ENCODE measurements at regions not wholly inside any gene's neighbourhood (a gene's known extent, or its start where the extent isn't known, plus 50 kb on each side); places are given as distances from the start of the nearest gene placed in this dataset.

DNA sequence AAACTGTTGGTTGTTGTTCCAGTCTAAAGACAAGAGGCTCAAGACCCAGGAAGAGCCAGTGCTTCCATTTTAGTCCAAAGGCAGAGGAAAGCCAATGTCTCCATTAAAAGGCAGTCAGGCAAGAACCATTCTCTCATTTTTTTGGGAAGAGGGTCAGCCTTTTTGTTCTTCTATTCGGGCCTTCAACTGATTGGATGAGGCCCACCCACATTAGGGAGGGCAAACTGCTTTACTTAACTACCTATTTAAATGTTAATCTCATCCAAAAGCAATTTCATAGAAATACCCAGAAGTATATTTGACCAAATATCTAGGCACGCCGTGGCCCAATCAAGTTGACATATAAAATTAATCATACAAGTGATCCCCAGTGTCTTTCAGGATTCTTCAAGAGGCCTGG lies 104.4 kb upstream of the SYT6 start:
- Histone ChIP-seq H3K27ac (no peak overlapping the region), H3K4me1 (replicated peaks in 1 of 2) (no peaks in the 10 kb centered on the region), H3K27me3 (peaks cover 8% of the 10 kb centered on the region), H3K9me3 (replicated peaks in 1 of 3) (no peaks in the 10 kb centered on the region), H3K36me3 (replicated peaks in 1 of 2) (no peaks in the 10 kb centered on the region), H3K4me3 (no peak overlapping the region)
- no peak for DNase-seq
- TF ChIP-seq, protein P1, sequence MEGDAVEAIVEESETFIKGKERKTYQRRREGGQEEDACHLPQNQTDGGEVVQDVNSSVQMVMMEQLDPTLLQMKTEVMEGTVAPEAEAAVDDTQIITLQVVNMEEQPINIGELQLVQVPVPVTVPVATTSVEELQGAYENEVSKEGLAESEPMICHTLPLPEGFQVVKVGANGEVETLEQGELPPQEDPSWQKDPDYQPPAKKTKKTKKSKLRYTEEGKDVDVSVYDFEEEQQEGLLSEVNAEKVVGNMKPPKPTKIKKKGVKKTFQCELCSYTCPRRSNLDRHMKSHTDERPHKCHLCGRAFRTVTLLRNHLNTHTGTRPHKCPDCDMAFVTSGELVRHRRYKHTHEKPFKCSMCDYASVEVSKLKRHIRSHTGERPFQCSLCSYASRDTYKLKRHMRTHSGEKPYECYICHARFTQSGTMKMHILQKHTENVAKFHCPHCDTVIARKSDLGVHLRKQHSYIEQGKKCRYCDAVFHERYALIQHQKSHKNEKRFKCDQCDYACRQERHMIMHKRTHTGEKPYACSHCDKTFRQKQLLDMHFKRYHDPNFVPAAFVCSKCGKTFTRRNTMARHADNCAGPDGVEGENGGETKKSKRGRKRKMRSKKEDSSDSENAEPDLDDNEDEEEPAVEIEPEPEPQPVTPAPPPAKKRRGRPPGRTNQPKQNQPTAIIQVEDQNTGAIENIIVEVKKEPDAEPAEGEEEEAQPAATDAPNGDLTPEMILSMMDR (IDR thresholded peaks at IDR 0.05) = no peak
- no peak for TF ChIP-seq POLR2A (IDR thresholded peaks at IDR 0.05)
- intact Hi-C loops (cut with DNase I) = no loop called here
- WGBS, 4 donors = 82 to 93% (median 88%) methylated on average over 3 of the region's 3 CpGs

DNA sequence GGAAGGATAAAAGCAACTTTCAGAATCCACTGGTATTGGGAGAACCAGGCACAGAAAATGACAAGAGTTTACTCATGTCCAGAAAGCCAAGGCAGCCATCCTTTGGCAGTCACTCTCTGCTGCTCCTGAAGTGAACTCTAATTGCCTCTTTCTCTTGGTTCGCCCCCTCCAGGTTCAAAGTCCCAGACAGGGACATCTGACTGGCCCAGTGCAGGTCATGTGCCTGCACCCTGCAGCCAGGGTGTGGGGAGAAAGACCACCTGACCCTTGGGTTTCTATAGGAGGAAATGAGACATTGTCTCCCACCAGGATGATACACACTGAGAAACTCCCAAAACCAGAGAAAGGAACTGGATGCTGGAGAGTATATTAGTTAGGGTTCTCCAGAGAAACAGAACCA lies 103.9 kb upstream of the SYT6 start:
- TF ChIP-seq, protein P1 (IDR thresholded peaks at IDR 0.05) = no peak
- no peak for TF ChIP-seq POLR2A (IDR thresholded peaks at IDR 0.05)
- no peaks in the 10 kb centered on the region for H3K9me3 ChIP-seq (replicated peaks in 1 of 3)
- H3K4me1 ChIP-seq (replicated peaks in 1 of 2) = no peaks in the 10 kb centered on the region
- intact Hi-C loops (cut with DNase I) = no loop called here
- no peak overlapping the region for H3K27ac ChIP-seq
- no peaks in the 10 kb centered on the region for H3K36me3 ChIP-seq (replicated peaks in 1 of 2)
- WGBS, 4 donors = 73 to 100% (median 93%) methylated on average over 1 of the region's 1 CpG
- H3K27me3 ChIP-seq = peaks cover 8% of the 10 kb centered on the region
- no peak for DNase-seq
- H3K4me3 ChIP-seq = no peak overlapping the region

DNA sequence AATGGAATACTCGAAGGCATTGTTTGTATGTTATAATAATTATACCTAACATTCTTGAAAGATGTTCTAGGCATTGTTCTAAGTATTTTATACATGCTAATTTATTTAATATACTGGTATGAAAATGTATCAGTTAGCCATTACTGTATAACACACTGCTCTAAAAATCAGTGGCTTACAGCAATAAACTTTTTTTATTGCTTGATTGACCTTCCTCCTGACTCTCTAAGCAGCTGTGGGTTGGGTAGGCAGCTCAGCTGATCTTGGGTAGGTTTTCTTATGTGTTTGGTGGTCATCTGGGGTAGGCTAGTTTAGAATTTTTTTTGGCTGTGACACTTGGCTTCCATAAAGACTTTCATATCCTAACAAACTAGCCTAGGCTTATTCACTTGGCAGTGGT lies 100.2 kb upstream of the SYT6 start:
- WGBS, 4 donors = 80 to 93% (median 85%) methylated on average over 1 of the region's 1 CpG
- DNase-seq = no peak
- H3K9me3 ChIP-seq (replicated peaks in 1 of 3) = no peaks in the 10 kb centered on the region
- TF ChIP-seq, protein P1 (IDR thresholded peaks at IDR 0.05) = no peak
- TF ChIP-seq POLR2A (IDR thresholded peaks at IDR 0.05) = no peak
- intact Hi-C loops (cut with DNase I) = no loop called here
- H3K27ac ChIP-seq = no peak overlapping the region
- no peaks in the 10 kb centered on the region for H3K27me3 ChIP-seq
- no peaks in the 10 kb centered on the region for H3K4me1 ChIP-seq (replicated peaks in 1 of 2)
- no peaks in the 10 kb centered on the region for H3K36me3 ChIP-seq (replicated peaks in 1 of 2)
- no peak overlapping the region for H3K4me3 ChIP-seq

DNA sequence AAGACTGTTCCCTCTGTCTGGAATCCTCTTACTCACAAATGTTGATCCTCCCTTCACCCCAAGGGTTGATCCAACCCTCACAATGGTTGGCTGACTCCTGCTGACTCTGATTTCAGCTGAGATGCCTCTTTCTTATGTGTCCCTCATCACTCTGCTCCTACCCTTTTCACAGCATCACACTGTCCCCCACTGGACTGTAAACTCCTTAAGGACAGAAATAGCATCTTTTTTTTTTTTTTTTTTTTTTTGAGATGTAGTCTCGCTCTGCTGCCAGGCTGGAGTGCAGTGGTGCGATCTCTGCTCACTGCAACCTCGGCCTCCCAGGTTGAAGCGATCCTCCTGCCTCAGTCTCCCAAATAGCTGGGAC lies 97.9 kb upstream of the SYT6 start:
- no peak overlapping the region for H3K27ac ChIP-seq
- TF ChIP-seq, protein P1 (IDR thresholded peaks at IDR 0.05) = no peak
- TF ChIP-seq POLR2A (IDR thresholded peaks at IDR 0.05) = no peak
- 85 to 91% (median 90%) methylated on average over 4 of the region's 4 CpGs for WGBS, 4 donors

More for the DNA sequence above, 97.9 kb upstream of the SYT6 start:
- Histone ChIP-seq H3K36me3 (replicated peaks in 1 of 2) (no peaks in the 10 kb centered on the region), H3K27me3 (no peaks in the 10 kb centered on the region), H3K4me3 (no peak overlapping the region), H3K9me3 (replicated peaks in 1 of 3) (no peaks in the 10 kb centered on the region), H3K4me1 (replicated peaks in 1 of 2) (no peaks in the 10 kb centered on the region)
- intact Hi-C loops (cut with DNase I) = no loop called here
- DNase-seq = no peak

Measured in adrenal gland (tissue), 9 donors.